ENCODE measurements at regions not wholly inside any gene's neighbourhood (a gene's known extent, or its start where the extent isn't known, plus 50 kb on each side); places are given as distances from the start of the nearest gene placed in this dataset.

GRCh38 chr5:72653586-72653985 lies 146.4 kb upstream of the ZNF366 start:
- Histone ChIP-seq H2AK5ac (ENCODE audit: low read depth, low read length) (no peak overlapping the region), H3K9me1 (ENCODE audit: insufficient read depth, low read length) (peaks cover 5% of the 10 kb centered on the region; the same call in 1 of the 2 replicates), H4K8ac (ENCODE audit: low read depth in 2 of 2, low read length in 2 of 2) (no peak overlapping the region), H3K4me3 (ENCODE audit: insufficient read depth, low read depth, low read length) (no peak overlapping the region), H3K4me2 (ENCODE audit: low read depth, low read length) (no peak overlapping the region), H3K9me3 (ENCODE audit: control insufficient read depth, insufficient read depth, low read length) (no peaks in the 10 kb centered on the region), H3K27ac (ENCODE audit: insufficient read depth, low read length) (no peak overlapping the region), H3K27me3 (ENCODE audit: control insufficient read depth, insufficient read depth, low read length) (peaks cover 1% of the 10 kb centered on the region; the same call in 1 of the 2 replicates), H2BK5ac (ENCODE audit: low read depth, low read length, poor library complexity, severe bottlenecking) (no peak overlapping the region), H2BK15ac (ENCODE audit: low read depth, low read length) (no peak overlapping the region), H4K20me1 (ENCODE audit: insufficient read depth, low read length) (no peaks in the 10 kb centered on the region), H3K4me1 (ENCODE audit: control insufficient read depth, insufficient read depth, low read length) (peaks cover 4% of the 10 kb centered on the region), H2BK20ac (ENCODE audit: low read depth, low read length) (no peak overlapping the region), H3K23ac (ENCODE audit: low read depth, low read length) (no peak overlapping the region), H3K36me3 (ENCODE audit: control insufficient read depth, insufficient read depth, low read length) (no peaks in the 10 kb centered on the region), H4K91ac (ENCODE audit: insufficient read depth, low read depth, low read length) (no peak overlapping the region), H3K18ac (ENCODE audit: low read depth, low read length) (no peak overlapping the region), H3K9ac (ENCODE audit: low read depth, low read length) (no peak overlapping the region), H3K14ac (replicated peaks; ENCODE audit: low read depth, low read length) (no peak overlapping the region), H2BK120ac (ENCODE audit: low read depth, low read length) (no peak overlapping the region), H3K4ac (ENCODE audit: low read depth, low read length) (no peak overlapping the region), H2AK9ac (replicated peaks; ENCODE audit: low read depth, low read length, poor library complexity) (no peak overlapping the region), H3K56ac (ENCODE audit: extremely low read depth, insufficient read depth, low read length) (no peak overlapping the region), H2AFZ (replicated peaks; ENCODE audit: low read length, poor library complexity) (no peak overlapping the region), H3K79me1 (ENCODE audit: low read depth in 1 of 2, low read length in 2 of 2) (no peaks in the 10 kb centered on the region), H4K5ac (ENCODE audit: low read depth, low read length) (no peak overlapping the region)
- BruUV-seq (replicated peaks), result no TSS peak
- ATAC-seq (ENCODE audit: low read depth) (no peak), DNase-seq (no peak)
- POLR2A ChIA-PET (ENCODE audit: unreplicated experiment), result no interaction called here
- WGBS, 2 experiments (ENCODE audit: extremely low coverage in 2 of 2, insufficient read length in 1 of 2), result 100% methylated on average over 1 of the region's 2 CpGs; no CpG with 5 or more reads in 1 of the 2 experiments
- intact Hi-C loops (cut with micrococcal nuclease), result no loop called here
- CTCF ChIA-PET, result no interaction called here
- dilution Hi-C loops (cut with HindIII; ENCODE audit: low sequenced_read_pairs, unreplicated experiment), result no loop called here
- in situ Hi-C loops (cut with MboI; ENCODE audit: low sequenced_read_pairs), result no loop called here
- TF ChIP-seq NFE2L2 (IDR thresholded peaks at IDR 0.05; ENCODE audit: low read depth, low read length) (no peak), CEBPB (IDR thresholded peaks at IDR 0.05; ENCODE audit: low read depth, low read length) (no peak), SMC3 (IDR thresholded peaks at IDR 0.05; ENCODE audit: low read depth, low read length) (no peak), CTCF (conservative IDR thresholded peaks at IDR 0.05; ENCODE audit: low read depth, low read length) (no peak), ELK1 (IDR thresholded peaks at IDR 0.05; ENCODE audit: borderline replicate concordance, low read depth, low read length) (no peak), RAD21 (IDR thresholded peaks at IDR 0.05; ENCODE audit: low read length) (no peak), RCOR1 (IDR thresholded peaks at IDR 0.05; ENCODE audit: insufficient replicate concordance, low read length) (no peak), MAFK (IDR thresholded peaks at IDR 0.05; ENCODE audit: low read depth, low read length) (no peak), FOS (IDR thresholded peaks at IDR 0.05; ENCODE audit: low read depth, low read length) (no peak), BHLHE40 (IDR thresholded peaks at IDR 0.05; ENCODE audit: low read depth, low read length) (no peak), MXI1 (IDR thresholded peaks at IDR 0.05; ENCODE audit: borderline replicate concordance, low read depth, low read length) (no peak), USF2 (IDR thresholded peaks at IDR 0.05; ENCODE audit: low read depth, low read length) (no peak), RFX5 (IDR thresholded peaks at IDR 0.05; ENCODE audit: low read depth, low read length) (no peak)
